Stomach (tissue), 8 donors: ENCODE measurements at regions not wholly inside any gene's neighbourhood (a gene's known extent, or its start where the extent isn't known, plus 50 kb on each side); places are given as distances from the start of the nearest gene placed in this dataset.

Experiments used
- DNase-seq, 2 donors: peaks; one replicate each; pipeline versions ENCODE4 v3.0.0 to v3.0.0-alpha.2; 2013 to 2019
- H3K27ac ChIP-seq, 5 donors: fragments of 200-600 bp in 4 of 5; sonication (generic) in 4 of 5; one replicate each; pipeline ENCODE4 v1.5.1; 2013 to 2019; ENCODE audit warnings: mild to moderate bottlenecking in 1 of 5, moderate library complexity in 1 of 5
- H3K27me3 ChIP-seq, 3 donors: fragments of 200-600 bp; sonication (generic); one replicate each; pipeline ENCODE4 v1.5.1; 2017 to 2019; ENCODE audit warnings: mixed run types in 1 of 3
- H3K36me3 ChIP-seq, 4 donors: fragments of 200-600 bp; sonication (generic); 1 replicate in 3 of 4; 2 replicates in 1 of 4; pipeline ENCODE4 v1.5.1; 2016 to 2019
- H3K4me1 ChIP-seq, 4 donors: fragments of 200-600 bp; sonication (generic); one replicate each; pipeline ENCODE4 v1.5.1; 2016 to 2019
- H3K4me3 ChIP-seq, 4 donors: fragments of 200-600 bp; sonication (generic) in 3 of 4; one replicate each; pipeline ENCODE4 v1.5.1; 2016 to 2019; ENCODE audit warnings: mild to moderate bottlenecking in 1 of 4
- H3K9me3 ChIP-seq, 4 donors: fragments of 200-600 bp; sonication (generic); one replicate each; pipeline ENCODE4 v1.5.1; 2016 to 2019
- EP300 ChIP-seq: sonication (generic); formaldehyde crosslinking; IDR thresholded peaks from one replicate; pipeline ENCODE4 v1.6.1; 2017; ENCODE audit warnings: antibody characterized with exemption
- POLR2A ChIP-seq, 4 donors: fragments of 450-650 bp; IDR thresholded peaks; one replicate each; pipeline ENCODE4 v1.6.1; 2016; ENCODE audit warnings: antibody characterized with exemption in 4 of 4, control low read depth in 2 of 4, mild to moderate bottlenecking in 1 of 4, moderate library complexity in 1 of 4
- POLR2AphosphoS5 ChIP-seq, 3 donors: sonication (generic); formaldehyde crosslinking; IDR thresholded peaks; one replicate each; pipeline ENCODE4 v1.6.1; 2016; ENCODE audit warnings: antibody characterized with exemption in 3 of 3
- WGBS, 5 donors: extraction: QIAGEN DNeasy Blood & Tissue Kit in 3 of 5; methylation state at CpG; one replicate each; pipeline versions ENCODE4 v1.1.5 to v1.1.7; 2013 to 2018; 5-methylcytosine and 5-hydroxymethylcytosine counted together
- intact Hi-C: fragments of 100-400 bp; cut with DNase I; formaldehyde crosslinking; loops from one replicate; pipeline ENCODE4 v1.15.1; 2023; ENCODE audit warnings: low total_unique reads
- TF ChIP-seq, protein P1 (sequence below), 7 experiments: fragments of 450-650 bp in 4 of 7; fragments of 200-600 bp in 3 of 7; sonication (generic) in 3 of 7; IDR thresholded peaks; one replicate each; pipeline ENCODE4 v1.5.1; 2016 to 2019; ENCODE audit warnings: antibody characterized with exemption in 7 of 7, control low read depth in 2 of 7, mild to moderate bottlenecking in 1 of 7
- donor health status: healthy with polysubstance abuse.
- donor health status: Bipolar disorder and iron deficiency.
- donor health status: healthy.

DNA sequence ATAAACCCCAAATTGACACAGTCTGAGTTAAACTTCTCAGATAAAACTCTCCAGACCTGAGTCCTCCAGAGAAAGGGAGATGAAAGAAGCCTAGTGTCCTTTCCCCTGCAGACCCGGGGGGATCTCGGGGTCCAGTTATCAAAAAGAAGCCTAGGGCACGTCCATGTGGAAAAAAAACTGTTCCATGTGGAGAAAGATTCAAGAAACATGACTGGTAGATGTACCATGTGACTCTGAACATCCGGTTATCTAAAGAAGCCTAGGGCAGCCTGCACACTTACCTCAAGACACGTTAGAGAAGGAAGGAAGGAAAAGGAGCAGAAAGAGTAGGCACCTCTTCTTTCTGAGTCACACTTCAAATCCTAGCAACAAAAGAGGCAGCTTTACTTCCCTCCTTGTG, 421.0 kb downstream of the LRATD1 start:
- no peak overlapping the region for H3K27ac ChIP-seq
- TF ChIP-seq, protein P1, sequence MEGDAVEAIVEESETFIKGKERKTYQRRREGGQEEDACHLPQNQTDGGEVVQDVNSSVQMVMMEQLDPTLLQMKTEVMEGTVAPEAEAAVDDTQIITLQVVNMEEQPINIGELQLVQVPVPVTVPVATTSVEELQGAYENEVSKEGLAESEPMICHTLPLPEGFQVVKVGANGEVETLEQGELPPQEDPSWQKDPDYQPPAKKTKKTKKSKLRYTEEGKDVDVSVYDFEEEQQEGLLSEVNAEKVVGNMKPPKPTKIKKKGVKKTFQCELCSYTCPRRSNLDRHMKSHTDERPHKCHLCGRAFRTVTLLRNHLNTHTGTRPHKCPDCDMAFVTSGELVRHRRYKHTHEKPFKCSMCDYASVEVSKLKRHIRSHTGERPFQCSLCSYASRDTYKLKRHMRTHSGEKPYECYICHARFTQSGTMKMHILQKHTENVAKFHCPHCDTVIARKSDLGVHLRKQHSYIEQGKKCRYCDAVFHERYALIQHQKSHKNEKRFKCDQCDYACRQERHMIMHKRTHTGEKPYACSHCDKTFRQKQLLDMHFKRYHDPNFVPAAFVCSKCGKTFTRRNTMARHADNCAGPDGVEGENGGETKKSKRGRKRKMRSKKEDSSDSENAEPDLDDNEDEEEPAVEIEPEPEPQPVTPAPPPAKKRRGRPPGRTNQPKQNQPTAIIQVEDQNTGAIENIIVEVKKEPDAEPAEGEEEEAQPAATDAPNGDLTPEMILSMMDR (IDR thresholded peaks at IDR 0.05) = no peak
- no peak for TF ChIP-seq POLR2A (IDR thresholded peaks at IDR 0.05)
- TF ChIP-seq POLR2AphosphoS5 (IDR thresholded peaks at IDR 0.05) = no peak
- TF ChIP-seq EP300 = no peak
- no peaks in the 10 kb centered on the region for H3K4me1 ChIP-seq
- no peak overlapping the region for H3K4me3 ChIP-seq
- intact Hi-C loops = no loop called here
- no peaks in the 10 kb centered on the region for H3K27me3 ChIP-seq
- 73 to 86% (median 75%) methylated on average over 5 of the region's 5 CpGs for WGBS, 5 donors
- H3K36me3 ChIP-seq = no peaks in the 10 kb centered on the region
- no peaks in the 10 kb centered on the region for H3K9me3 ChIP-seq
- no peak for DNase-seq

DNA sequence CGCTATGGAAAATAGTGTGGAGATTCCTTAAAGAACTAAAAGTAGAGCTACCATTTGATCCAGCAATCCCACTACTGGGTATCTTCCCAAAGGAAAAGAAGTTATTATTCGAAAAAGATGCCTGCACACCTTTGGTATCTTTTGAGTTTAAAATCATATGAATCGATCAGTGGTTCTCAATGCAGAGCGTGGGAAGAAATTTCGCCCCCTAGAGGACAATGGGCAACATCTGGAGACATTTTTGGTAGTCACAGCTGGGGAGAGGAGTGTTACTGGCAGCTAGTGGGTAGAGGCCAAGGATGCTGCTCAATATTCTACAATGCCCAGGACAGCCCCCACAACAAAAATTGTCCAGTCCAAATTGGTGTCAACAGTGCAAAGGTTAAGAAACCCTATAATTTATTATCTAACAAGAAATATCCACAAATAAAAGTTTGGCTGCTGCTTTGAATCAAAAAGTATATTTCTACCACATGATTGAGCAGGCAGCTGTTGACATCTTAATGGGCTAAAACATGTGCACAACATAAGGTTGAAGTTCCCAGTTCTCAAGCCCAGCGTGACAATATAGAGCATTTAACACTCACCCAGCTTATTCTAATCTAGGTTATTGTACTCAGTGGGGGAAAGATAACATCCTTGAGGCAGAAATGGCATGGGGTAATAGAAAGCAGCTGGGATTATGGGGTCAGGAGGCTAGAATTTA, 425.7 kb downstream of the LRATD1 start:
- DNase-seq = no peak
- TF ChIP-seq POLR2A (IDR thresholded peaks at IDR 0.05) (no peak), EP300 (no peak), POLR2AphosphoS5 (IDR thresholded peaks at IDR 0.05) (no peak)
- TF ChIP-seq, protein P1 (IDR thresholded peaks at IDR 0.05) = no peak
- no peaks in the 10 kb centered on the region for H3K9me3 ChIP-seq
- intact Hi-C loops = no loop called here
- H3K4me1 ChIP-seq = no peaks in the 10 kb centered on the region
- H3K27me3 ChIP-seq = no peaks in the 10 kb centered on the region
- H3K4me3 ChIP-seq = no peak overlapping the region
- WGBS, 5 donors = 65 to 74% (median 72%) methylated on average over 6 of the region's 6 CpGs
- no peaks in the 10 kb centered on the region for H3K36me3 ChIP-seq
- no peak overlapping the region for H3K27ac ChIP-seq

DNA sequence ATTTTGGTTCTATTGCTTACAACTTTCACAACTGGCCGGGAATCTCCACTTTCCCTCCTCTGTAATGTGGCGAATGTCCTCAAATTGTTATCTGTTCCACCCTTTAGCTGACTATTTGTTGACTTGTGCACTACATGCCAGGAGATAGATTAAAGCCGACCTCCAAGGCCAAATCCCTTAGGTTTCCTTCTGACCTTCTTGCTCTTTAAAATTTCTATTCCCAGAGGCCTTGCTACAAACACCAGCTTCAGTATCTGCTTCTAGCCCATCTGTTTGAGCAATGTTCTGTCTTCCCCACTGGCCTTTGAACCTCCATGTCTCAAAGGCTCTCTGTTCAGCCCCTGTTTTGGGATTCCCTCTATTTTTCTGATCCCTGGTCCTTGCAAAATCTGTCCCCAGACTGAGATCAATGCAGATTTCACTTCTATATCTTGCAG, 426.2 kb downstream of the LRATD1 start:
- Histone ChIP-seq H3K27ac (no peak overlapping the region), H3K9me3 (no peaks in the 10 kb centered on the region), H3K4me3 (no peak overlapping the region), H3K36me3 (no peaks in the 10 kb centered on the region), H3K27me3 (no peaks in the 10 kb centered on the region), H3K4me1 (no peaks in the 10 kb centered on the region)
- no peak for DNase-seq
- WGBS, 5 donors = 35 to 65% (median 58%) methylated on average over 3 of the region's 3 CpGs
- TF ChIP-seq, protein P1 (IDR thresholded peaks at IDR 0.05) = no peak
- TF ChIP-seq POLR2AphosphoS5 (IDR thresholded peaks at IDR 0.05) (no peak), POLR2A (IDR thresholded peaks at IDR 0.05) (no peak), EP300 (no peak)
- intact Hi-C loops = no loop called here

DNA sequence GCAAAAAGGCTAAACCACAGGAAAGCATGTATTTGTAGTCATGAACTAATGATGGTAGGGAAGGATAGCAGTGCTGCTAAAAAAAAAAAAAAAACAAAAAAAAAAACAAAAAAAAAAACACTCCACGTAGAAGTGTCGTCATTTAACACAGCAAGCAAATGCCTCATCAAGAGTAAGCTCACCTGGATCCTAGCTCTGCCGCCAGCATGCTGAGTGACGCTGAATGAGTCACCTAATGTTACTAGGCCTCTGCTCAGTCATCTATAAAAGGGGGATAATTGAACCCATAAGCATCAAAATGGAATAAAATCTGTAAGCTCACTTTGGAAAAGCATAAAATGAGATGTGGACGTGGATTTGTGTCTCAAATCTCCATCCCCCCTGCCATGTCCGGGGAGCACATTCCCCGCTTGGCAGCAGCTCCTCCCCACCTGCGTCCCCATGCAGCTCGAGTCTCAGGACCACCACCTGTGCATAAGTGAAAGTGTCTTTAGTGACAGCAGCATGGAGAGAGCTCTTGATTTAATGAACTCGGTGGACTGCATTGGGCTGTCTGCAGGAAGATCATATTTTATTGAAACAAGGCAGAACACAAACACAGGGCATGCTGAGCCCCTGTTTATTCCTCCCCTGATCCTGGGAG, 427.5 kb downstream of the LRATD1 start:
- no peaks in the 10 kb centered on the region for H3K36me3 ChIP-seq
- H3K4me3 ChIP-seq = no peak overlapping the region
- H3K4me1 ChIP-seq = no peaks in the 10 kb centered on the region
- 71 to 85% (median 76%) methylated on average over 10 of the region's 10 CpGs for WGBS, 5 donors
- H3K27ac ChIP-seq = no peak overlapping the region
- H3K9me3 ChIP-seq = no peaks in the 10 kb centered on the region
- no peak for DNase-seq
- no peak for TF ChIP-seq POLR2AphosphoS5 (IDR thresholded peaks at IDR 0.05)
- TF ChIP-seq, protein P1 (IDR thresholded peaks at IDR 0.05) = no peak
- TF ChIP-seq POLR2A (IDR thresholded peaks at IDR 0.05) = no peak
- no peak for TF ChIP-seq EP300
- H3K27me3 ChIP-seq = no peaks in the 10 kb centered on the region
- intact Hi-C loops = no loop called here
